GM13977 (cell line): ENCODE measurements at regions not wholly inside any gene's neighbourhood (a gene's known extent, or its start where the extent isn't known, plus 50 kb on each side); places are given as distances from the start of the nearest gene placed in this dataset.

Experiments used
- DNase-seq: peaks from one replicate; pipeline ENCODE4 v3.0.0; 2012; ENCODE audit warnings: low spot score
- in situ Hi-C: fragments of 300-500 bp; cut with MboI; formaldehyde crosslinking; loops from one replicate; pipeline ENCODE4 v1.12.0; 2022; ENCODE audit warnings: low sequenced_read_pairs, low pct_unique_long_range_greater_than_20kb, mixed read lengths, inconsistent platforms; ENCODE audit not compliant: unreplicated experiment
- TF ChIP-seq, protein P1 (sequence below): IDR thresholded peaks from 2 replicates; pipeline ENCODE4 v1.5.1; 2012; ENCODE audit warnings: mild to moderate bottlenecking, control low read depth; ENCODE audit not compliant: insufficient read depth; ENCODE audit errors: extremely low read depth, missing control alignments

DNA sequence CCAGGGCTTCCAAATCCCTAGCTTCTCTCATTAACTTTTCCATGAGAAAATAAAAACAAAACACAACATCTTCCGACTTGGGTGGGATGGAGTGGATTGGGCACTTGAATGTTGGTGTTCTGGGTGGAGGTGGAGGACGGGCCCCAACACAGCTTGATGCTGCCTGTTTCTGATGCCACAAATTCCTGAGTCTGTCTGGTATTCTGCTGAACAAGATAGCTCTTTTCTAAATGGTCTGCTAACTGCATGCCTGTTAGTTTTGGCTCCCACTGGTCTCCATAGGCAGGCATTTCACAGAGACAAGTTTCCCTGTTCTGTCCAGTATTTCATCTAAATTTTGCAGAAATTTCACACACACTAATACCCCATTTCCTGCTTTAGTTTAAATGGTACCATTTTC lies 160.9 kb upstream of the FZD8 start:
- in situ Hi-C loops = no loop called here
- TF ChIP-seq, protein P1, sequence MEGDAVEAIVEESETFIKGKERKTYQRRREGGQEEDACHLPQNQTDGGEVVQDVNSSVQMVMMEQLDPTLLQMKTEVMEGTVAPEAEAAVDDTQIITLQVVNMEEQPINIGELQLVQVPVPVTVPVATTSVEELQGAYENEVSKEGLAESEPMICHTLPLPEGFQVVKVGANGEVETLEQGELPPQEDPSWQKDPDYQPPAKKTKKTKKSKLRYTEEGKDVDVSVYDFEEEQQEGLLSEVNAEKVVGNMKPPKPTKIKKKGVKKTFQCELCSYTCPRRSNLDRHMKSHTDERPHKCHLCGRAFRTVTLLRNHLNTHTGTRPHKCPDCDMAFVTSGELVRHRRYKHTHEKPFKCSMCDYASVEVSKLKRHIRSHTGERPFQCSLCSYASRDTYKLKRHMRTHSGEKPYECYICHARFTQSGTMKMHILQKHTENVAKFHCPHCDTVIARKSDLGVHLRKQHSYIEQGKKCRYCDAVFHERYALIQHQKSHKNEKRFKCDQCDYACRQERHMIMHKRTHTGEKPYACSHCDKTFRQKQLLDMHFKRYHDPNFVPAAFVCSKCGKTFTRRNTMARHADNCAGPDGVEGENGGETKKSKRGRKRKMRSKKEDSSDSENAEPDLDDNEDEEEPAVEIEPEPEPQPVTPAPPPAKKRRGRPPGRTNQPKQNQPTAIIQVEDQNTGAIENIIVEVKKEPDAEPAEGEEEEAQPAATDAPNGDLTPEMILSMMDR = no peak
- DNase-seq = no peak

DNA sequence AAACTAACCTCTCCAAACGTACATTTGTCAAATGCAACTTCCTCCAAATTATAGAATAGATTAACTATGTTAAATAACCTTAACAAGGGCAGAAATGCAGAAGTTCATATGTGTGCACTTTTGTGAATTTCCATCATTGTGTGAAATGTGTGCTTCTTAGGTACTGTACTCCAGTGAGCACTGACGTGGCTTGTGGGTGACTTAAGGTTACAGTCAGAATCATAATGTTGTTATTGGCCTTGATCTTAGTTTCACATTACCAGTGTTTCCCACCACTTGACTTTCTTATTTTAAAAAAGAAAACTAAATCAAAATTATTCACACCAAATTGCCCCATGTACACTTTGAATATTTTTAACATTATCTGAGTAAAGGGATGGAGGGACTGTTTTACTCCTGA lies 155.1 kb upstream of the FZD8 start:
- DNase-seq = no peak
- in situ Hi-C loops = no loop called here
- TF ChIP-seq, protein P1 = no peak

DNA sequence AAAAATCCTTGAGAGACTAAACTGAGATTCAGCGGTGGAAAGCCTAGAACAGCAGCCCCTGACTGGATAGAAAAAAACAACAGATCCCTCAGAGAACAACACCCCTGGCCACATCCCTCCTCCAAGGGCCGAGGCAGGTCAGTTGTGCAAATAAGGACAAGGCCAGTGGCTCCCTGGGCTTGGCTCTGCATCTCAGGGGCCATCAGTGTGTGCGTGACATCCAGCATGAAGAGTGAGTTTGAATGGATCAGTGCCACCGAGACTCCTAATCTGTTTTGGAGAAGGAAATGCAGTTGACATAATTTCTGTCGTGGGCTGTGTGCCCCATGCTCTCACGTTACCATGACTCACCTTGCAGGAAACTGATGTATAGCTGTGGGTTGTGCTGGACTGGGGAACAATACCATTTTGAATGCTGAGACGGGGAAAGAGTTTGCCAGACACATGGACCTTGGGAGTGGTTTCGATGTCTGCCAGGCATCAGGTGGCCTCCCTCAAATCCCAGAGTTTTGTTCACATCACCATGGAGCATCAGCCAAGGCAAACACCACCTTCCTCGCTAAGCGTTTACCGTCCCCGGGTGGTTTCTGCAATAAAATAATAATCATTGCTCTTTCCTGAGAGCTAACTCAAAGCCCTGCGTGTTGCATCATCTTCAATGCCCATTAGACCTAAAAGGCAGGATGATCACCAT lies 153.2 kb upstream of the FZD8 start:
- DNase-seq = no peak
- in situ Hi-C loops = no loop called here
- TF ChIP-seq, protein P1 = no peak

DNA sequence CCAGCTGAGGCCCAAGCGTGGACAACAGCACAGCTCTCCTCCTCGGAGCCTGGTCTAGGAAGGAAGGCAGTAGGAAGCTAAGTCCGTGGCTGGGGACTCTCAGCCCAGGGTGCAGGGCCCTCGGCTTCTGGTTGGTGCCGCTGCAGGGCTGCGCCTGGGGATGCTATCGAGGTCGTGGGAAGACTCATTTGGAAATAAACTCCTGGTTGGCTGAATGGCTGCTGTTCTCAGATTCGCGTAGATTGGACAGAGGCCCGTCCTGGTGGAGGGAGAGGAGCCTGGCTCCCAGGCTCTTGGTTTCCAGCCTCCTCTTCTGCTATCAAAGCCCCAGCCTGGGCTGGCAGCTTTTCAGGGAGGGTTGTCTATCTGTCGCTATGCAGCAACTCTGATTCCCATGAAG lies 152.6 kb upstream of the FZD8 start:
- TF ChIP-seq, protein P1 = no peak
- DNase-seq = no peak
- in situ Hi-C loops = no loop called here

DNA sequence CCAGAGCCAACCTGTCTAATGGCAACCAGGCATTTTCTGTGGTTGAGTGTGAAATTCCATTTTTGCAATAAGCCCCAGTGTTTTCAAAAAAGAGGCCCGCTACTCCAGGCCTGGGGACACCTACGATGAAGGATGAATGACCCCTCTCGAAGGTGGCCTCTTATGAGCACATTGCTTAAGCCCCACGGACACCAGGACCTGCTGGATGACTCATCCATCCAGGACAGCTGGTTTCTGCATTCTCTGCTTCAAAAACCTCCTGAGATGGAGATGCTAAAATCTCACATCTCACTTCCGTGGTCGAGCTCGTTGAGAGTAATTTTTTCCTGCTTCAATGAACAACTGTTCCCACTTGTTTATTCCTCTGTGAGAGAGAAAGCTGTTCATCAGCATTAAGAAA lies 150.2 kb upstream of the FZD8 start:
- no peak for DNase-seq
- TF ChIP-seq, protein P1 = no peak
- in situ Hi-C loops = no loop called here

DNA sequence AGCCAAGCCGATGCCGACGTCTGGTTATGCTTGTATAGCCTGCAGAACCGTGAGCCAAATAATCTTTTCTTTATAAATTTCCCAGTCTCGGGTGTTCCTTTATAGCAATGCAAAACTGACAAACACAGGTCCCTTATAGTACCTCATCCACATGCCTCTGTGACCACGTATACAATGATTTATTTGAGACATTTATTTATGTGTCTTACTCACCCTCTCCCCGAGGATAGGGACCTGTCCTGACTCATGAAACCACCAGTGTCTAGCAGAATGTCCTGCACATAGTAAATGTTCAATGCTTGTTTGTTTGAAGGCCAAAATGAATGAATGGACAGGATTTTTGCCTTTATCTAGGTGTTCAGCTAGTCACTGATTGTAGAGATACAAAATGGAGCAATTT lies 147.9 kb upstream of the FZD8 start:
- TF ChIP-seq, protein P1 = no peak
- in situ Hi-C loops = no loop called here
- no peak for DNase-seq

DNA sequence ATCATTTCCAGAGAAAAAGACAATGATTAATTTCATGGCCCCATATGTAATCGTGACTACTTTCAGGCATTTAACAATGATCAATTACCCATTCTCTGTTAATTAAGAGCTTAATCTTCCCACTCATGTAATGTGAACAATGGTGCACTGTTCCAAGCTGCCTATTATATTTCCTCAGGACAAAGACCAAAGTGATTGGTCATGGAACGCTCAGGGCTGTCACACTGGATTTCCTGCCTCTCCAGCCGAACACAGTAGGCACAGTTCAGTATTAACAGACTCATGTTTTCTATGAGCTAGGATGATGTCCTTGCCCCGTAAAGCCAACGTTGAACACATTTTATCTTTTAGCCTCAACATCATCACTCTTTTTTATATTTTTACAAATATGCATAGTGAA lies 142.7 kb upstream of the FZD8 start:
- TF ChIP-seq, protein P1 = no peak
- in situ Hi-C loops = no loop called here
- no peak for DNase-seq
